ENCODE measurements at regions not wholly inside any gene's neighbourhood (a gene's known extent, or its start where the extent isn't known, plus 50 kb on each side); places are given as distances from the start of the nearest gene placed in this dataset.

DNA sequence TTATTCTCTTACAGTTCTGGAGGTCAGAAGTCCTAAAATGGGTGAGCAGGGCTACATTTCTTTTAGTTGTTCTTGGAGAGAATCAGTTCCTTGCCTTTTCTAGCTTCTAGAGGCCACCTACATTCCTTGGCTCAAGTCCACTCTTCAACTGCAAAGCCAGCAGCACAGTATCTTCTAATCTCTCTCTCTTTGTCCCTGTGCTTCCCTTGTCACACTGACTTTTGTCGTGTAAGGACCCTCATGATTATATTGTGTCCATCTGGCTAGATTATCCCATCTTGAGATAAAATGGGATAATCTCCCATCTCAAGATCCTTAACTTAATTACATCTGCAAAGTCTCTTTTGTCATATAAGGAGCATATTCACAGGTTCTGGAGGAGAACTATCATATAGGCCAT, 359.0 kb downstream of the ADRA2A start:
- Histone ChIP-seq H3K27ac (ENCODE audit: low read depth, low read length) (no peak overlapping the region), H3K27me3 (ENCODE audit: insufficient read depth, low read length) (no peaks in the 10 kb centered on the region), H3K9me3 (ENCODE audit: control insufficient read depth in 1 of 2, low read length in 2 of 2) (no peaks in the 10 kb centered on the region), H3K4me3 (ENCODE audit: low read length in 2 of 2) (no peak overlapping the region), H3K4me1 (ENCODE audit: insufficient read depth, low read length) (no peaks in the 10 kb centered on the region), H3K36me3 (ENCODE audit: insufficient read depth, low read length) (no peaks in the 10 kb centered on the region)
- H3K27me3 Mint-ChIP-seq: peaks cover 1 to 10% of the 10 kb centered on the region in 2 donors
- POLR2A ChIA-PET (ENCODE audit: partially characterized antibody): no interaction called here
- no peak overlapping the region for H3K4me3 Mint-ChIP-seq
- no peak for DNase-seq
- intact Hi-C loops (cut with micrococcal nuclease): no loop called here
- H3K36me3 Mint-ChIP-seq: no peaks in the 10 kb centered on the region
- H3K27ac Mint-ChIP-seq: no peak overlapping the region
- peaks cover 0 to 2% (median 0%) of the 10 kb centered on the region in 8 donors for H3K9me3 Mint-ChIP-seq
- no peaks in the 10 kb centered on the region for H3K4me1 Mint-ChIP-seq
- CTCF ChIA-PET (ENCODE audit: partially characterized antibody): no interaction called here

DNA sequence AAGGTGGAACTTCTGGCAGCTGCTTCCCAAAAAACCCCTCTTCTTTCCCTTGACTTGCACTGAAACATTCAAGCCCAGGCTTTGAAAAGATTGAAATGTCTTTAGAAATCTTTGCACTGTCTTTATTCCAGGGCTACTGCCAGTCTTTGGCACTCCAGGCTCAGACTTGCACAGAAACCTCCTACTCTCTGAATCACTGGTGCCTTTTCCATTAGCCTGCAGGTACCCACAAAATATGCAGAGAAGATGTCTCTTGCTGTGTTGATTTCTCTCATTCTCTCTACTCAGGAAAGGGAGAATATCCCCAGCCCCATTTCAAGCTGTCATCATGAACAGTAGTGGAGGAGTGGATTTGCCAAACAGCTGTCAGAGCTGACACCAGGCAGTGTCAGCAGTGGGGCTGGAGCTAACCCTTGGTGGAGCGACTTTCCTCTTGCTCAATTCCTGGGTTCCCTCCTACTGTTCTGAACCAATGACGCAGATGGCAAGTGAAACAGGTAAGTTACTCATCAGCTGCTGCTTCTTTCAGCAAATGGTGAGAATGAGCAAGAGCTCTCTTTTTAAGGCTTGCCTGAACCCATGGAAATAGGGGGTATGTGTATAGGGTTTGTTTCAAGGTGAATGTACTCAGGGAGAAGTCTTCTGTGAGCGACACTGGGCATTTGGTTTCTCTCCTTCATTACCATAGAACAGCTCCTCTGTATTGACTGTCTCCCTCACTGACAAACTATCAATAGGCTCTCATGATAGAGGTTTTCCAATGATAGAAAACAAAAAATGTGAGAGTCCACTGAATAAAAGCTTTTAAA, 362.4 kb downstream of the ADRA2A start:
- intact Hi-C loops (cut with micrococcal nuclease): no loop called here
- peaks cover 13% of the 10 kb centered on the region in 2 donors for H3K27me3 Mint-ChIP-seq
- Histone ChIP-seq H3K9me3 (ENCODE audit: control insufficient read depth in 1 of 2, low read length in 2 of 2) (no peaks in the 10 kb centered on the region), H3K4me3 (ENCODE audit: low read length in 2 of 2) (no peak overlapping the region), H3K4me1 (ENCODE audit: insufficient read depth, low read length) (no peaks in the 10 kb centered on the region), H3K27me3 (ENCODE audit: insufficient read depth, low read length) (no peaks in the 10 kb centered on the region), H3K27ac (ENCODE audit: low read depth, low read length) (no peak overlapping the region), H3K36me3 (ENCODE audit: insufficient read depth, low read length) (no peaks in the 10 kb centered on the region)
- no peak for DNase-seq
- peaks cover 0 to 6% (median 0%) of the 10 kb centered on the region in 8 donors for H3K9me3 Mint-ChIP-seq
- POLR2A ChIA-PET (ENCODE audit: partially characterized antibody): no interaction called here
- no peak overlapping the region for H3K27ac Mint-ChIP-seq
- no peaks in the 10 kb centered on the region for H3K4me1 Mint-ChIP-seq
- CTCF ChIA-PET (ENCODE audit: partially characterized antibody): no interaction called here
- no peak overlapping the region for H3K4me3 Mint-ChIP-seq
- no peaks in the 10 kb centered on the region for H3K36me3 Mint-ChIP-seq

DNA sequence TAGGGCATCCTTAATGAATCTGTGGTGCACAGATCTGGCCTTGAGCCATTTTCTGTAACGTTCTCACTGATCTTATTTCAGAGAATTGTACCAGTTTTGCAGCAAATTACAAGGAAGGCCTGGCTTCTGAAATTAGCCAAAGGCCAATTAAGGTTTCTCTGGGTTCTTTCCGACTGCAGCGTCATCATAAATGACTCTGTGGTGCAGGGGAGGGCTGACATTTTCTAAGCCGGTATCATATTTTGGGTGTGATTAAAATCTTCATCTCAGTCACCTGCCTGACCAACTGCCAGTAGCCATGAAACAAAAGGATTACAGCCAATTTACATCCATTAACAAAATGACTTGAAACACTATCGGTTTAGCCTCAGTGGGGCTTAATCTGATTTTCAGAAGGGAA, 363.7 kb downstream of the ADRA2A start:
- Mint-ChIP-seq H3K9me3 (peaks cover 0 to 6% (median 0%) of the 10 kb centered on the region in 8 donors), H3K4me1 (no peaks in the 10 kb centered on the region), H3K27ac (no peak overlapping the region), H3K4me3 (no peak overlapping the region), H3K36me3 (no peaks in the 10 kb centered on the region), H3K27me3 (peaks cover 12% of the 10 kb centered on the region in 2 donors)
- H3K27ac ChIP-seq (ENCODE audit: low read depth, low read length): no peak overlapping the region
- no peaks in the 10 kb centered on the region for H3K27me3 ChIP-seq (ENCODE audit: insufficient read depth, low read length)
- H3K4me3 ChIP-seq (ENCODE audit: low read length in 2 of 2): no peak overlapping the region
- H3K4me1 ChIP-seq (ENCODE audit: insufficient read depth, low read length): no peaks in the 10 kb centered on the region
- ChIA-PET CTCF (ENCODE audit: partially characterized antibody) (no interaction called here), POLR2A (ENCODE audit: partially characterized antibody) (no interaction called here)
- intact Hi-C loops (cut with micrococcal nuclease): no loop called here
- H3K9me3 ChIP-seq (ENCODE audit: control insufficient read depth in 1 of 2, low read length in 2 of 2): no peaks in the 10 kb centered on the region
- no peaks in the 10 kb centered on the region for H3K36me3 ChIP-seq (ENCODE audit: insufficient read depth, low read length)
- DNase-seq: no peak

DNA sequence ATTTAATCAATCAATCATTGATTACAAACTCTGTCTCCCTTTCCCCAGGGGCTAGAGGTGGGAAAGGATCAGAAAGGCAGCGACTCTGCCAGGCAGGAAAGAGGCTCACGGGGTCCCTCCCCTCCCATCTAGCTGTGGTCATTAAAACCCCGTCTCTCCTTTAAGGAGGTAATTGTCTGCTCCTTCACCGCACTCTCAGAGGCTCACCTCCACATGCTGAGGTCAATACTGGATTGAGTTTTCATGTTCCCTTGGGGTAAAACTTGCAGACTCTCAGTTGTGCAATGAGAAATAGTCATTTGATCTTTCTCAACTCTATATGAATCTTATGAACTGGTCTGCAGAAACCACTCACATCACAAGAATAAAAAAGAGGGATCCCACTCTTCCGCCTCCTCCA, 368.8 kb downstream of the ADRA2A start:
- POLR2A ChIA-PET (ENCODE audit: partially characterized antibody): no interaction called here
- Histone ChIP-seq H3K36me3 (ENCODE audit: insufficient read depth, low read length) (no peaks in the 10 kb centered on the region), H3K9me3 (ENCODE audit: control insufficient read depth in 1 of 2, low read length in 2 of 2) (no peaks in the 10 kb centered on the region), H3K27me3 (ENCODE audit: insufficient read depth, low read length) (no peaks in the 10 kb centered on the region), H3K4me3 (ENCODE audit: low read length in 2 of 2) (no peak overlapping the region), H3K4me1 (ENCODE audit: insufficient read depth, low read length) (no peaks in the 10 kb centered on the region), H3K27ac (ENCODE audit: low read depth, low read length) (no peak overlapping the region)
- H3K4me1 Mint-ChIP-seq: no peaks in the 10 kb centered on the region
- no peak overlapping the region for H3K27ac Mint-ChIP-seq
- intact Hi-C loops (cut with micrococcal nuclease): no loop called here
- no peak overlapping the region for H3K4me3 Mint-ChIP-seq
- DNase-seq: no peak
- peaks cover 7 to 12% of the 10 kb centered on the region in 2 donors for H3K27me3 Mint-ChIP-seq
- H3K9me3 Mint-ChIP-seq: peaks cover 0 to 4% (median 3%) of the 10 kb centered on the region in 8 donors
- CTCF ChIA-PET (ENCODE audit: partially characterized antibody): no interaction called here
- no peaks in the 10 kb centered on the region for H3K36me3 Mint-ChIP-seq

DNA sequence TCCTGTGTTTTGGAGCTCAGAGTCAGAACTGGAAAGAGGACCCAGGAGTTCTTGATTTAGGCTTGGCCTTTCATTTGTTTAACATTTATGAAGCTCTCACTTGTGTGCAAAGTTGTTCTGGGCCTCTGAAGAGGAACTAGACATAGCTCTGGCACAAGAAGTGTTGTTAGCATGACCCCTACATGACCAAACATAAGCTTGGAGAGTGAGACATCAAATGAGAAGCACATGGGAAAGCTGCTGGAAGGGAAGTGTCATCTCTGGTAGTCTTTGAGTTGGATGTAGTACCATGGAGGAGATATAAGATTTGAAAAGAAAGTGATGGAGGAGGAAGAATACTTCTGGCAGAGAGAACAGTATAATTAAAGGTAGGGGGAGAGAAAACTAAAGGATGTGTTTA, 370.1 kb downstream of the ADRA2A start:
- Histone ChIP-seq H3K27me3 (ENCODE audit: insufficient read depth, low read length) (no peaks in the 10 kb centered on the region), H3K9me3 (ENCODE audit: control insufficient read depth in 1 of 2, low read length in 2 of 2) (no peaks in the 10 kb centered on the region), H3K36me3 (ENCODE audit: insufficient read depth, low read length) (no peaks in the 10 kb centered on the region), H3K27ac (ENCODE audit: low read depth, low read length) (no peak overlapping the region), H3K4me3 (ENCODE audit: low read length in 2 of 2) (no peak overlapping the region), H3K4me1 (ENCODE audit: insufficient read depth, low read length) (no peaks in the 10 kb centered on the region)
- ChIA-PET POLR2A (ENCODE audit: partially characterized antibody) (no interaction called here), CTCF (ENCODE audit: partially characterized antibody) (no interaction called here)
- H3K4me1 Mint-ChIP-seq: no peaks in the 10 kb centered on the region
- H3K27me3 Mint-ChIP-seq: peaks cover 6 to 7% of the 10 kb centered on the region in 2 donors
- H3K36me3 Mint-ChIP-seq: no peaks in the 10 kb centered on the region
- DNase-seq: no peak
- no peak overlapping the region for H3K27ac Mint-ChIP-seq
- no peak overlapping the region for H3K4me3 Mint-ChIP-seq
- intact Hi-C loops (cut with micrococcal nuclease): no loop called here
- H3K9me3 Mint-ChIP-seq: peaks cover 0 to 4% (median 1%) of the 10 kb centered on the region in 8 donors

DNA sequence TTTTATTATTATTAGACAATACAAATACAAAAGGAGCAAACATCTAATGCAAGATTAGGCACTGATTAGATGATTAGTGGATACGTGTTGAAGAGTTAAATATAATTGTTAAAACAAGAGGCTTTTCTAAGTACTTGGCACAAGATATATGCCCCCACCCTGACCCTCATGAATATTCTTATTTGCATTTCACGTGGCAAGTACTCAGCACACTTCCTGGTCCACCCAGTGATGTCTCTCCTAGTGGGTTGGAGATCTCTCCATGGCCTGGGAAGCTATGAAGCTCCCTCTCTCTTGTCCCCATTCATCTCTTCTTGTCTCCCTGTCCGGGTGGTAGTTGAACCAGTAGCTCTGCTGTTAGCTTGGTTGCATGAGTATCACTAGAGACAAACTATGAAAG, 375.3 kb downstream of the ADRA2A start:
- peaks cover 0 to 4% (median under 1%) of the 10 kb centered on the region in 8 donors for H3K9me3 Mint-ChIP-seq
- H3K4me3 Mint-ChIP-seq: no peak overlapping the region
- no peak overlapping the region for H3K4me3 ChIP-seq (ENCODE audit: low read length in 2 of 2)
- no peak overlapping the region for H3K27ac ChIP-seq (ENCODE audit: low read depth, low read length)
- H3K9me3 ChIP-seq (ENCODE audit: control insufficient read depth in 1 of 2, low read length in 2 of 2): no peaks in the 10 kb centered on the region
- H3K4me1 ChIP-seq (ENCODE audit: insufficient read depth, low read length): no peaks in the 10 kb centered on the region
- CTCF ChIA-PET (ENCODE audit: partially characterized antibody): no interaction called here
- H3K36me3 Mint-ChIP-seq: no peaks in the 10 kb centered on the region
- DNase-seq: no peak
- H3K27me3 Mint-ChIP-seq: peaks cover 3 to 6% of the 10 kb centered on the region in 2 donors
- intact Hi-C loops (cut with micrococcal nuclease): no loop called here
- no peaks in the 10 kb centered on the region for H3K36me3 ChIP-seq (ENCODE audit: insufficient read depth, low read length)
- no peak overlapping the region for H3K27ac Mint-ChIP-seq
- POLR2A ChIA-PET (ENCODE audit: partially characterized antibody): no interaction called here
- H3K27me3 ChIP-seq (ENCODE audit: insufficient read depth, low read length): no peaks in the 10 kb centered on the region
- no peaks in the 10 kb centered on the region for H3K4me1 Mint-ChIP-seq

DNA sequence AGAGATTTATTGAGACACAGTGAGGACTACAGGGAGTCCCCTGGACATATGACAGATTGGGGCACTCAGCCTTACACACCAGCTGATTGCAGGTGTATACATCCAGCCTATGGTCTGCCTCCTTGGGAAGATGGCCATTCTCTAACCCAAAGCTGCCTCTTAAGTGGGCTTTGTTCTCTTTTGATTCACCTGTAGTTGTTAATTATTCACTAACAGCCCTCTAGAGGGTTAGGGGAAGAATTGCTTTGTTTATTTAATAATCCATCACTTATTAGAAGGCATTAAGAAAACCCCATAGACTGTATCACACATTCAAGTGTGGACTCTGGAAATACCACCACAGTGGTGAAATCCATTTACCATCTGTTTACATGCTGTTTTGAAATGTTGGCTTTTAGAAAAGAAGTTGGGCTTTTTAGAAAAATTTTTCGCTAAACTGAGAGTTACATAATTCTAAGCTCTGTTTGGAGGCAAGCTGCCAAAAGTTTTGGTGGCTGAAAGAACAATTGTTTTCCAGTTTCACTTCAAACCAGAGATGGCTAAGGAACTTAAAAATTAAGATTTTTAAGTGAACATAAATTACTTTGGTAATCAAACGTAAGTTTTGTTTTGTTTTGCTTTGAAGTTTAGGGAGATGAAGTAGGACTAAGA, 379.1 kb downstream of the ADRA2A start:
- Histone ChIP-seq H3K36me3 (ENCODE audit: insufficient read depth, low read length) (no peaks in the 10 kb centered on the region), H3K4me1 (ENCODE audit: insufficient read depth, low read length) (no peaks in the 10 kb centered on the region), H3K27ac (ENCODE audit: low read depth, low read length) (no peak overlapping the region), H3K27me3 (ENCODE audit: insufficient read depth, low read length) (no peaks in the 10 kb centered on the region), H3K9me3 (ENCODE audit: control insufficient read depth in 1 of 2, low read length in 2 of 2) (no peaks in the 10 kb centered on the region), H3K4me3 (ENCODE audit: low read length in 2 of 2) (no peak overlapping the region)
- ChIA-PET POLR2A (ENCODE audit: partially characterized antibody) (no interaction called here), CTCF (ENCODE audit: partially characterized antibody) (no interaction called here)
- Mint-ChIP-seq H3K4me3 (no peak overlapping the region), H3K4me1 (no peaks in the 10 kb centered on the region), H3K9me3 (peaks cover 0 to 11% (median under 1%) of the 10 kb centered on the region in 8 donors), H3K27me3 (peaks cover 5 to 10% of the 10 kb centered on the region in 2 donors), H3K36me3 (no peaks in the 10 kb centered on the region), H3K27ac (no peak overlapping the region)
- intact Hi-C loops (cut with micrococcal nuclease): no loop called here
- DNase-seq: no peak
